Prostate gland (tissue), 2 donors: ENCODE measurements at regions not wholly inside any gene's neighbourhood (a gene's known extent, or its start where the extent isn't known, plus 50 kb on each side); places are given as distances from the start of the nearest gene placed in this dataset.
"Not testable (repeated sequence)": the region's sequence is repeated elsewhere in the genome, so short reads cannot be mapped to it uniquely, and the experiment has no call there.

Experiments used
- DNase-seq: peaks from one replicate; pipeline ENCODE4 v3.0.0-alpha.2; 2019; ENCODE audit warnings: low spot score
- H3K27ac ChIP-seq, 2 donors: fragments of 200-600 bp; sonication (generic); 2 replicates each; pipeline ENCODE4 v1.5.1; 2017 to 2019
- H3K27me3 ChIP-seq: fragments of 200-600 bp; sonication (generic); replicated peaks from 2 replicates; pipeline ENCODE4 v1.5.1; 2019; ENCODE audit not compliant: insufficient read depth
- H3K36me3 ChIP-seq, 2 donors: fragments of 200-600 bp; sonication (generic); 1 replicate in 1 of 2; 2 replicates in 1 of 2; pipeline versions ENCODE4 v1.5.1 to v1.8.1; 2017 to 2019
- H3K4me1 ChIP-seq: fragments of 200-600 bp; sonication (generic); replicated peaks from 2 replicates; pipeline ENCODE4 v1.5.1; 2019
- H3K4me3 ChIP-seq, 2 donors: fragments of 200-600 bp; sonication (generic); 2 replicates each; pipeline ENCODE4 v1.5.1; 2017 to 2019
- H3K9me3 ChIP-seq: fragments of 200-600 bp; sonication (generic); 2 replicates; pipeline ENCODE4 v1.5.1; 2017
- CTCF ChIP-seq, 4 experiments: fragments of 200-600 bp in 2 of 4; fragments of 450-650 bp in 2 of 4; sonication (generic) in 2 of 4; IDR thresholded peaks; 1 replicate in 3 of 4; 2 replicates in 1 of 4; pipeline ENCODE4 v1.5.1; 2016 to 2019; ENCODE audit warnings: antibody characterized with exemption in 4 of 4, mild to moderate bottlenecking in 2 of 4, moderate library complexity in 2 of 4
- POLR2A ChIP-seq: fragments of 450-650 bp; IDR thresholded peaks from one replicate; pipeline ENCODE4 v1.6.1; 2016; ENCODE audit warnings: antibody characterized with exemption, mild to moderate bottlenecking
- POLR2AphosphoS5 ChIP-seq: sonication (generic); formaldehyde crosslinking; IDR thresholded peaks from one replicate; pipeline ENCODE4 v1.6.1; 2017; ENCODE audit warnings: antibody characterized with exemption
- WGBS: methylation state at CpG from one replicate; pipeline ENCODE4 v1.1.5; 2018; 5-methylcytosine and 5-hydroxymethylcytosine counted together
- intact Hi-C: fragments of 100-400 bp; cut with DNase I; formaldehyde crosslinking; loops from one replicate; pipeline ENCODE4 v1.14.2; 2022

GRCh38 chr1:41976671-41977070 lies 57.9 kb upstream of the HIVEP3 start:
- H3K27me3 ChIP-seq: no peaks in the 10 kb centered on the region
- H3K4me1 ChIP-seq: no peaks in the 10 kb centered on the region
- intact Hi-C loops: no loop called here
- no peaks in the 10 kb centered on the region for H3K9me3 ChIP-seq
- H3K36me3 ChIP-seq: no peaks in the 10 kb centered on the region
- H3K27ac ChIP-seq: no peak overlapping the region
- no peak overlapping the region for H3K4me3 ChIP-seq
- TF ChIP-seq POLR2AphosphoS5: no peak
- no peak for DNase-seq
- 94% methylated on average over 7 of the region's 7 CpGs for WGBS

GRCh38 chr1:41975850-41976569 lies 57.3 kb upstream of the HIVEP3 start:
- TF ChIP-seq POLR2A: no peak
- TF ChIP-seq CTCF (IDR thresholded peaks at IDR 0.05): no peak
- no peak for TF ChIP-seq POLR2AphosphoS5
- Histone ChIP-seq H3K4me3 (no peak overlapping the region), H3K4me1 (no peaks in the 10 kb centered on the region), H3K9me3 (no peaks in the 10 kb centered on the region), H3K27me3 (no peaks in the 10 kb centered on the region), H3K36me3 (no peaks in the 10 kb centered on the region), H3K27ac (no peak overlapping the region)
- intact Hi-C loops: no loop called here
- 90% methylated on average over 12 of the region's 12 CpGs for WGBS
- DNase-seq: no peak

- Histone ChIP-seq H3K4me3 (no peak overlapping the region), H3K27me3 (no peaks in the 10 kb centered on the region), H3K9me3 (no peaks in the 10 kb centered on the region), H3K36me3 (no peaks in the 10 kb centered on the region), H3K27ac (no peak overlapping the region), H3K4me1 (no peaks in the 10 kb centered on the region)
- intact Hi-C loops: no loop called here
- TF ChIP-seq POLR2AphosphoS5 (no peak), CTCF (IDR thresholded peaks at IDR 0.05) (no peak), POLR2A (no peak)
- DNase-seq: no peak
Observed at GRCh38 chr1:41975121-41975520, 56.4 kb upstream of the HIVEP3 start.

GRCh38 chr1:41968557-41968956 lies 49.8 kb upstream of the HIVEP3 start:
- H3K4me3 ChIP-seq, H3K9me3 ChIP-seq, H3K27me3 ChIP-seq, H3K27ac ChIP-seq, intact Hi-C loops, DNase-seq, H3K4me1 ChIP-seq, H3K36me3 ChIP-seq: not testable (repeated sequence)
